HCT116 (cell line): ENCODE measurements at regions not wholly inside any gene's neighbourhood (a gene's known extent, or its start where the extent isn't known, plus 50 kb on each side); places are given as distances from the start of the nearest gene placed in this dataset.

Experiments used
- ATAC-seq: fragments of 200-7000 bp; cut with Tn5 transposase; 2 replicates; pipeline ENCODE4 v1.9.1; 2020; ENCODE audit warnings: mild to moderate bottlenecking, moderate library complexity
- BruUV-seq: library from RNA; stranded (reverse); fragments of 400-500 nt; replicated peaks from 2 replicates; lab custom pipeline; 2021; lab: Mats Ljungman, UMichigan
- CTCF ChIA-PET: fragments of 300-600 bp; sonication (Branson Sonifier 250); formaldehyde crosslinking; loops from one replicate; lab custom pipeline; 2021; ENCODE audit warnings: antibody characterized with exemption; lab: Charles Lee
- POLR2A ChIA-PET: fragments of 300-600, 350-600 bp; sonication (Branson Sonifier 250); formaldehyde crosslinking; loops from one replicate; lab custom pipeline; 2021; ENCODE audit warnings: antibody characterized with exemption; lab: Charles Lee
- RAD21 ChIA-PET, 2 experiments: fragments of 300-600 bp; sonication (Branson Sonifier 250); formaldehyde crosslinking; loops; one replicate each; lab custom pipeline; 2023; ENCODE audit warnings: low total read pairs in 2 of 2; ENCODE audit not compliant: uncharacterized antibody in 2 of 2, unreplicated experiment in 2 of 2, low non-redundant PET in 1 of 2; lab: Charles Lee
- DNase-seq: peaks from one replicate; pipeline ENCODE4 v3.0.0-alpha.2; 2010; ENCODE audit warnings: low read depth, low spot score
- H2AFZ ChIP-seq: fragments of 200-600 bp; shearing (Covaris generic), sonication (generic); 2 replicates; pipeline ENCODE4 v1.6.1; 2017; ENCODE audit warnings: low read depth, mixed run types, mixed read lengths, antibody characterized with exemption, low read length; ENCODE audit not compliant: poor library complexity, severe bottlenecking
- H3K27ac ChIP-seq: 2 replicates; pipeline ENCODE4 v1.5.1; 2012; ENCODE audit warnings: low read depth, low read length
- H3K27me3 ChIP-seq: fragments of 200-600 bp; sonication (generic); 2 replicates; pipeline ENCODE4 v1.6.1; 2016; ENCODE audit warnings: mixed run types, low read length, mixed read lengths; ENCODE audit not compliant: insufficient read depth
- H3K36me3 ChIP-seq, 2 experiments: fragments of 200-500 bp in 1 of 2; fragments of 200-600 bp in 1 of 2; sonication (Bioruptor generic) in 1 of 2; sonication (generic) in 1 of 2; 2 replicates each; pipeline versions ENCODE4 v1.5.1 to v1.6.1; 2014 to 2016; ENCODE audit warnings: low read length in 2 of 2, inconsistent platforms in 1 of 2, mixed read lengths in 1 of 2, mixed run types in 1 of 2; ENCODE audit not compliant: insufficient read depth in 2 of 2, control insufficient read depth in 1 of 2
- H3K4me1 ChIP-seq, 2 experiments: fragments of 200-600 bp in 1 of 2; sonication (generic) in 1 of 2; 2 replicates each; pipeline versions ENCODE4 v1.5.1 to v1.6.1; 2012 to 2017; ENCODE audit warnings: low read length in 2 of 2, inconsistent platforms in 1 of 2, mild to moderate bottlenecking in 1 of 2, mixed read lengths in 1 of 2, mixed run types in 1 of 2, moderate library complexity in 1 of 2; ENCODE audit not compliant: insufficient read depth in 2 of 2, control insufficient read depth in 1 of 2
- H3K4me2 ChIP-seq: fragments of 200-600 bp; sonication (generic); 2 replicates; pipeline ENCODE4 v1.6.1; 2017; ENCODE audit warnings: mixed run types, low read length, mixed read lengths
- H3K4me3 ChIP-seq, 2 experiments: fragments of 200-600 bp in 1 of 2; sonication (generic) in 1 of 2; replicated peaks in 1 of 2; 2 replicates each; pipeline ENCODE4 v1.5.1; 2011 to 2016; ENCODE audit warnings: low read length in 2 of 2, control low read depth in 1 of 2, low read depth in 1 of 2, mild to moderate bottlenecking in 1 of 2, mixed read lengths in 1 of 2, mixed run types in 1 of 2
- H3K79me2 ChIP-seq: fragments of 200-600 bp; sonication (generic); 2 replicates; pipeline ENCODE4 v1.6.1; 2017; ENCODE audit warnings: mild to moderate bottlenecking, mixed run types, low read length, moderate library complexity, mixed read lengths; ENCODE audit not compliant: insufficient read depth
- H3K9ac ChIP-seq: fragments of 200-600 bp; sonication (generic); 2 replicates; pipeline ENCODE4 v1.6.1; 2016; ENCODE audit warnings: low read length, mixed read lengths
- H3K9me2 ChIP-seq: fragments of 200-600 bp; sonication (generic), shearing (Covaris generic); 2 replicates; pipeline ENCODE4 v1.6.1; 2017; ENCODE audit warnings: mixed run types, mild to moderate bottlenecking, moderate library complexity; ENCODE audit not compliant: insufficient read depth
- H3K9me3 ChIP-seq, 2 experiments: fragments of 200-500 bp in 1 of 2; fragments of 200-600 bp in 1 of 2; sonication (Bioruptor generic) in 1 of 2; sonication (generic) in 1 of 2; 2 replicates each; pipeline ENCODE4 v1.6.1; 2014 to 2017; ENCODE audit warnings: low read length in 2 of 2, mixed read lengths in 2 of 2, inconsistent platforms in 1 of 2, low read depth in 1 of 2, mild to moderate bottlenecking in 1 of 2, mixed run types in 1 of 2, moderate library complexity in 1 of 2; ENCODE audit not compliant: control insufficient read depth in 1 of 2, insufficient read depth in 1 of 2
- H4K20me1 ChIP-seq: fragments of 200-600 bp; sonication (generic), shearing (Covaris generic); 2 replicates; pipeline ENCODE4 v1.6.1; 2017; ENCODE audit warnings: mixed run types, mild to moderate bottlenecking, moderate library complexity; ENCODE audit not compliant: insufficient read depth
- ATF3 ChIP-seq: IDR thresholded peaks from 2 replicates; pipeline ENCODE4 v1.6.1; 2012
- CBX3 ChIP-seq: IDR thresholded peaks from 2 replicates; pipeline ENCODE4 v1.6.1; 2012; ENCODE audit warnings: low read depth
- CEBPB ChIP-seq: IDR thresholded peaks from 2 replicates; pipeline ENCODE4 v1.6.1; 2012; ENCODE audit warnings: low read depth
- CTCF ChIP-seq, 3 experiments: fragments of 200-600 bp in 1 of 3; sonication (generic) in 1 of 3; IDR thresholded peaks in 2 of 3; conservative IDR thresholded peaks in 1 of 3; 2 replicates each; pipeline ENCODE4 v1.5.1; 2012 to 2017; ENCODE audit warnings: low read depth in 2 of 3, low read length in 2 of 3, antibody characterized with exemption in 1 of 3, borderline replicate concordance in 1 of 3, control low read depth in 1 of 3, mild to moderate bottlenecking in 1 of 3, mixed read lengths in 1 of 3, mixed run types in 1 of 3, moderate library complexity in 1 of 3; ENCODE audit not compliant: insufficient read depth in 1 of 3
- EGR1 ChIP-seq: IDR thresholded peaks from 2 replicates; pipeline ENCODE4 v1.6.1; 2012; ENCODE audit warnings: low read depth
- EZH2phosphoT487 ChIP-seq: fragments of 200-600 bp; IDR thresholded peaks from 2 replicates; pipeline ENCODE4 v1.6.1; 2018; ENCODE audit warnings: antibody characterized with exemption, borderline replicate concordance
- MAX ChIP-seq: IDR thresholded peaks from 2 replicates; pipeline ENCODE4 v1.6.1; 2012
- POLR2AphosphoS5 ChIP-seq: IDR thresholded peaks from 2 replicates; pipeline ENCODE4 v1.6.1; 2011; ENCODE audit warnings: mild to moderate bottlenecking, low read depth, low read length, moderate library complexity
- SIN3A ChIP-seq: IDR thresholded peaks from 2 replicates; pipeline ENCODE4 v1.6.1; 2012; ENCODE audit warnings: low read depth
- ZFX ChIP-seq: fragments of 450-650 bp; IDR thresholded peaks from 2 replicates; pipeline ENCODE4 v1.6.1; 2017
- ZNF274 ChIP-seq: fragments of 200-500 bp; sonication (Bioruptor generic); IDR thresholded peaks from 2 replicates; pipeline ENCODE4 v1.6.1; 2014; ENCODE audit warnings: mild to moderate bottlenecking, low read depth, low read length, inconsistent platforms
- intact Hi-C: fragments of 100-400 bp; cut with micrococcal nuclease; formaldehyde crosslinking; loops from 2 replicates; pipeline ENCODE4 v1.10.0; 2022

GRCh38 chr3:34547297-34547920, 749.0 kb downstream of the PDCD6IP start (continued):
- TF ChIP-seq CTCF (IDR thresholded peaks at IDR 0.05 in 2 of 3, conservative IDR thresholded peaks at IDR 0.05 in 1 of 3; ENCODE audit: borderline replicate concordance in 1 of 3, insufficient read depth in 1 of 3, low read depth in 2 of 3, low read length in 2 of 3), result no peak
- no peak for TF ChIP-seq ZFX
- TF ChIP-seq MAX, result no peak
- no peak for TF ChIP-seq EZH2phosphoT487
- no peak for TF ChIP-seq ZNF274
- TF ChIP-seq ATF3, result no peak
- TF ChIP-seq CBX3, result no peak

GRCh38 chr3:34567266-34567665, 768.8 kb downstream of the PDCD6IP start:
- no peaks in the 10 kb centered on the region for H3K9me2 ChIP-seq

More at GRCh38 chr3:34567266-34567665, 768.8 kb downstream of the PDCD6IP start:
- ChIA-PET RAD21 (no interaction called here), POLR2A (no interaction called here), CTCF (no interaction called here)
- Histone ChIP-seq H3K27me3 (no peaks in the 10 kb centered on the region), H2AFZ (no peak overlapping the region), H3K9ac (no peak overlapping the region), H3K36me3 (no peaks in the 10 kb centered on the region), H4K20me1 (no peaks in the 10 kb centered on the region), H3K9me3 (peaks cover 7 to 9% of the 10 kb centered on the region in 2 experiments; a peak in 2 of 4 replicates), H3K79me2 (no peaks in the 10 kb centered on the region), H3K4me2 (no peak overlapping the region), H3K27ac (no peak overlapping the region), H3K4me3 (no peak overlapping the region), H3K4me1 (no peaks in the 10 kb centered on the region)
- no peak for DNase-seq
- BruUV-seq, result no TSS peak
- intact Hi-C loops, result no loop called here
- no peak for ATAC-seq
- TF ChIP-seq CEBPB (no peak), EGR1 (no peak), SIN3A (no peak), POLR2AphosphoS5 (no peak)
